Neutrophil (primary cell): ENCODE measurements at regions not wholly inside any gene's neighbourhood (a gene's known extent, or its start where the extent isn't known, plus 50 kb on each side); places are given as distances from the start of the nearest gene placed in this dataset.

Source experiments
- H3K27ac ChIP-seq: fragments of 200-600 bp; sonication (generic); 2 replicates; pipeline ENCODE4 v1.5.1; 2016; ENCODE audit warnings: mild to moderate bottlenecking, moderate library complexity
- H3K27me3 ChIP-seq: fragments of 200-600 bp; sonication (generic); 2 replicates; pipeline ENCODE4 v1.6.0; 2016; ENCODE audit warnings: mild to moderate bottlenecking
- H3K36me3 ChIP-seq: fragments of 200-600 bp; sonication (generic); 2 replicates; pipeline ENCODE4 v1.5.1; 2017
- H3K4me1 ChIP-seq, 2 experiments: fragments of 200-600 bp in 1 of 2; sonication (generic) in 1 of 2; 1 replicate in 1 of 2; 2 replicates in 1 of 2; pipeline versions ENCODE4 v1.5.1 to v1.6.1; 2013 to 2016; ENCODE audit warnings: low read depth in 1 of 2, low read length in 1 of 2, mild to moderate bottlenecking in 1 of 2, moderate library complexity in 1 of 2; ENCODE audit not compliant: control insufficient read depth in 1 of 2, insufficient read depth in 1 of 2
- H3K4me3 ChIP-seq, 2 experiments: fragments of 200-600 bp in 1 of 2; sonication (generic) in 1 of 2; 1 replicate in 1 of 2; 2 replicates in 1 of 2; pipeline ENCODE4 v1.5.1; 2013 to 2016; ENCODE audit warnings: low read depth in 1 of 2, low read length in 1 of 2, mild to moderate bottlenecking in 1 of 2, moderate library complexity in 1 of 2
- H3K9me3 ChIP-seq: fragments of 200-600 bp; sonication (generic); 2 replicates; pipeline ENCODE4 v1.5.1; 2016
- CTCF ChIP-seq: fragments of 200-600 bp; sonication (generic); IDR thresholded peaks from 2 replicates; pipeline ENCODE4 v1.5.1; 2016; ENCODE audit warnings: antibody characterized with exemption

- no peaks in the 10 kb centered on the region for H3K36me3 ChIP-seq
- no peaks in the 10 kb centered on the region for H3K9me3 ChIP-seq
- no peak for TF ChIP-seq CTCF
- no peaks in the 10 kb centered on the region for H3K4me1 ChIP-seq
- H3K4me3 ChIP-seq = no peak overlapping the region
- no peak overlapping the region for H3K27ac ChIP-seq
- no peaks in the 10 kb centered on the region for H3K27me3 ChIP-seq
Measured at GRCh38 chr22:23408321-23408720, 171.8 kb downstream of the IGLL1 start.

GRCh38 chr22:23405366-23405851, 174.7 kb downstream of the IGLL1 start:
- Histone ChIP-seq H3K27ac (no peak overlapping the region), H3K9me3 (no peaks in the 10 kb centered on the region), H3K36me3 (no peaks in the 10 kb centered on the region), H3K27me3 (peaks cover 22% of the 10 kb centered on the region), H3K4me3 (no peak overlapping the region), H3K4me1 (no peaks in the 10 kb centered on the region)
- no peak for TF ChIP-seq CTCF

GRCh38 chr22:23404689-23405365, 175.3 kb downstream of the IGLL1 start:
- TF ChIP-seq CTCF = no peak
- Histone ChIP-seq H3K9me3 (no peaks in the 10 kb centered on the region), H3K27ac (no peak overlapping the region), H3K27me3 (peaks cover 22% of the 10 kb centered on the region), H3K4me1 (no peaks in the 10 kb centered on the region), H3K4me3 (no peak overlapping the region), H3K36me3 (no peaks in the 10 kb centered on the region)

- Histone ChIP-seq H3K4me3 (no peak overlapping the region), H3K27ac (no peak overlapping the region), H3K4me1 (no peaks in the 10 kb centered on the region), H3K9me3 (no peaks in the 10 kb centered on the region), H3K27me3 (peaks cover 22% of the 10 kb centered on the region), H3K36me3 (no peaks in the 10 kb centered on the region)
- no peak for TF ChIP-seq CTCF
Measured at GRCh38 chr22:23403720-23404688, 176.1 kb downstream of the IGLL1 start.

- no peak for TF ChIP-seq CTCF
- Histone ChIP-seq H3K27ac (no peak overlapping the region), H3K36me3 (no peaks in the 10 kb centered on the region), H3K9me3 (no peaks in the 10 kb centered on the region), H3K4me1 (no peaks in the 10 kb centered on the region), H3K27me3 (peaks cover 22% of the 10 kb centered on the region), H3K4me3 (no peak overlapping the region)
Measured at GRCh38 chr22:23403152-23403719, 176.9 kb downstream of the IGLL1 start.
